ENCODE measurements at regions not wholly inside any gene's neighbourhood (a gene's known extent, or its start where the extent isn't known, plus 50 kb on each side); places are given as distances from the start of the nearest gene placed in this dataset.

DNA sequence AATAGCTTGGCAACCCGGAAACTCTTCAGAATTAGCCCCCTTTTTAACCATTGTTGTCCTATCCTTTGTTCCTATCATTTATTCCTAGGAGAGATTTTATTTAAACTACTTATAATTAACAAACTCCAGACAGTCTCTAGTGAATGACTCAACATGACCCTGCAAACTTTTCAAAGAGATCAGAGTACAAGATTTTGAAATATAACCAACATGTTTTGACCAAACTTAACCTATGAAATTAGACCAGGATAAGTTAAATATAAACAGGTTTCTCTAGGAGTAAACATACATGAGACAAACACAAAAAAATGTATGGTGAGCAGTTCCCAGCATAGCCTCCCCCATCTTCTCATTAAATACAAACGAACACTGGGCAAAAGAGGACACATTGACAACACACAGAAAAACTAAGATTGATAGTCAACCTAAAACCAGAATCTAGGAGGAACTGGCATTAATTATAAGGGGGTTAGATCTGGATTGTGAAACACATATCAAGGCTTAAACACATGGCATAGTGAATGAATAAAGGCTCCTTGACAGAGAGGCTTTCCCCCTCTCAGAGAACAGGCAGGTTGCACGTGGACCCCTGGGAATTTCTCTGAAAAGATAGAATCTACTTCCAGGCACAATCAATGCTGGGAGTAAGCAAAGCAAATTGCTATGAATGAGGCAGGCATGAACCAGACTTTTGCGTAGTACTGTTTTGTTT, 284.1 kb downstream of the IRS1 start:
- DNase-seq, result no peak

GRCh38 chr2:226514895-226515294, 284.7 kb downstream of the IRS1 start:
- DNase-seq, result no peak

DNA sequence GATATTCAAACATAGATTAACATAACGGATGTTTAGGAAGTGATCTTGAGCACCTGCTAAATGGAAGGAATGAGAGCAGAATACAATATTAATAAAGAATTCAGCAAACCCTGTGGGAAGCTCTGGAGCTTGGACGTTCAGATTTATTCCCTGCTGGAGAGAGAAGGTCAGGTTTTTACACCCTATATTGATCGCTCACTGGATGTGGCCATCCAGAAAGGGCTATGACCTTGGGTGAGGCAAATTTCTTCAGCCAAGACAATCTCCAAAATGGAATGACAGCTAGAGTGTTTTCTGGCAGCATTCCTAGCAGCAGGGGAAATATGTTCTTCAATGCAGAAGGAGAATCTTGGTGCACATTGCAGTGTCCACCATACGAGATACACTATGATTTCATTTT, 288.3 kb downstream of the IRS1 start:
- no peak for DNase-seq

DNA sequence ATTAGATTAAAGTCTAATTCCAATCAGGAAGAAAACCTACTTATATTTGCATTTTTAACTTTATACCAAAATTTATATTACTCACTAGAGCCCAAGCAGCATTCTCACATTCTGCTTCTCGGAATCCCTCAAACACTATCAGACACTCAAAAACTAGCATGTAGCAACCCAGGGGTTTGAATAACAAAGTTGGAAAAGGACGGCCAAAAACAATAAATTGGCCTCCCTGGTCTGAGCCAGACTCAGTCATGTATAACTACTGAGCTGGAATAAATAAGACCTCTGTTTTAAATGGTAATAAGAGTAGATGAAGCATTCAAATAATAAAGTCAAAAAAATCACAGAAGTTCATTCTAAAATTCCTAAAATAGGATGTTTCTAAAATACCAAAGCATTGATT, 290.9 kb downstream of the IRS1 start:
- no peak for DNase-seq

- DNase-seq, result no peak
Measured at GRCh38 chr2:226508005-226508404, 291.6 kb downstream of the IRS1 start.

DNA sequence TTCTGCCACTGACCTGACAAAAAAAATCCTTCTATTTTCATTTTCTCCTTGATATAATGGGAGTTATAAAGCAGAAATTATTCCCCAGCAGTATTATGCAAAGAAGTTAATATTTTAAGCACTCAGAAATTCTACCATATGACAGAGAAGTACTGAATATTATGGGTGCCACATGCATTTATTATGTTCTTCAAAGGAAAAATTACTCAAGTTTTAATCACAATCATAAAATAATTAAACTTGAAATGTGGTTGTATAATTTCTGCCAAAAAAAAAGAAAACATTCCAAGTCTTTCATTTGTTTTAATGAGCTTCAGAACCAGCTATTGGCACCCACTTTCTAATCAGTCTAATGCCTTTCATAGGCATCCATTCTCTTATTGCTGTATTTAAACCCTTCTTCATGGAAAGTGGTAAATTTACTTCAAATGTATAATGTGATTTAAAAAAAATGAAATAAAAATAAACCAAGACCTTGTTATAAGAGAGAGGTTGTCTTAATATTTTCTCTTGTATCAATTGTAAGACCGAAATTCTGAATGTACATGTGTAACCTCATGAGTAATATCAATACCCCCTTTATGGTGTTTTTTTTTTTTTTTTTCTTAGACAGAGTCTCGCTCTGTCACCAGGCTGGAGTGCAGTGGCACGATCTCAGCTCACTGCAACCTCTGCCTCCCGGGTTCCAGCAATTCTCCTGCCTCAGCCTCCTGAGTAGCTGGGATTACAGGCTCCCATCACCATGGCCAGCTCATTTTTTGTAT, 302.3 kb downstream of the IRS1 start:
- DNase-seq, result no peak

DNA sequence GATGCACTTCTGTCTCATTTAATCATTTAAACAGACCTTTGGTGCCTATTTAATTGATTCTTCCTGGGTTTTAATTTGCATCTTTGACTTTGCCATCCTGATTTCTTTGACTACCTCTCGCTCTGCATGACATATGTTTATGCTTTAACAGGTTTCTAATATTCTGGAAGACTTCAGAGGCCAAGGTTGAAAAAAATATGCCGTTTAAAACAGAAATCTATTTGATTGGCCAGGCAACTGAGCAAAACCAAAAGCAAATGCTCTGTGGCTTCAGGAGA, 303.4 kb downstream of the IRS1 start:
- DNase-seq, result no peak

DNA sequence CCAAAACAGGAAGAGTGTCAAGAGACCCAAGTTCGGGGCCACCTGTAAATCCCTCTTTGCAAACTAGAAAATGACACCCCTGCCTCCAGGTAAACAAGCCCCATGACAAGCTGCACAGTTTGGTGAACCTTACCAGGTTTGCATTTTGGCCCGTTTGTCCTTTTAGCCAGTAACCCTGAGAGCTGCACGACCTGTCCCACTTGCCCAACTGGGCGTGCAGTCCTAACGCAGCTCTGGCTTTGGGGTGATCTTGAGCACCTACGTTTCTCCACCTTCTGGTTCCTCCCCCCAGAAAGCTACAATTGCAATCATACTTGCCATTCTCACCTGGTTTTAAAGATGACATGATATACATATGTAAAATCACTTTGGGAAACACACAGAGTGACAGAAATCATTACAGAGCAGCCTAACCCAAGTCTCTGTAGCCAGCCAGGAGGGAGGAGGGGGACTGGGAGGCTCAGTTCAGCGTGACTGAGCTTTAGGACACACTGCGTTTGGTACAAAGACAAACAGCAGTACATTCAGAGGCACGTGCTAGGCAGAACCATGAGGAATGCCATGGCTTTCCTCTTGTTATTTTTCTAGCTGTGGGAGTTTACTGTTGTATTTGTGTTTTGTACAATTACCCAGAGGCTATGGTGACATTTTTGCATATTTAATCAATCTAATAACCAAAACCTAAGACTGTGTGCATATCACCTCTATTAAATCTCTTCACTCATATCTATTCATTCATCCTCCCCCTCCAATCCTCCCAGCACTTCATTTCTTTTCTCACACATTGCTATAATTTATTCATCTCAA, 304.0 kb downstream of the IRS1 start:
- DNase-seq, result no peak

DNA sequence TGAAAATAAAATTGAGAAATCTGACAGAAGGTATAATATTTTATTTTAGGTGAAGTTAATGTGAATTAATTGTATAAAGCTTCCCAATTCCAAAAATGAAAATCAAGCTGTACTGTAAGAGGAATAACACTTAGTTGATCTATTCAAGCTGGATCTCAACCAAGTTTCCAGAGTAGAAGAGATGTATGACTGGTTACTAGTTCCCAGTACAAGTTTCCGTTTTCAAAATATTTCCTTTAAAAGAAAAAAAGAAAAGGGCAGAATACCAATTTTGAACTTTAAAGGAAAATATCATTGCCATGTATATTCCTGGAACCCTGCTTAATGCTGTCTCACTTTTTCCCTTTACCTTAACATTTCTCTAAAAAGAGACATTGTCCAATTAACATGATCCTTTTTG, 308.5 kb downstream of the IRS1 start:
- no peak for DNase-seq

DNA sequence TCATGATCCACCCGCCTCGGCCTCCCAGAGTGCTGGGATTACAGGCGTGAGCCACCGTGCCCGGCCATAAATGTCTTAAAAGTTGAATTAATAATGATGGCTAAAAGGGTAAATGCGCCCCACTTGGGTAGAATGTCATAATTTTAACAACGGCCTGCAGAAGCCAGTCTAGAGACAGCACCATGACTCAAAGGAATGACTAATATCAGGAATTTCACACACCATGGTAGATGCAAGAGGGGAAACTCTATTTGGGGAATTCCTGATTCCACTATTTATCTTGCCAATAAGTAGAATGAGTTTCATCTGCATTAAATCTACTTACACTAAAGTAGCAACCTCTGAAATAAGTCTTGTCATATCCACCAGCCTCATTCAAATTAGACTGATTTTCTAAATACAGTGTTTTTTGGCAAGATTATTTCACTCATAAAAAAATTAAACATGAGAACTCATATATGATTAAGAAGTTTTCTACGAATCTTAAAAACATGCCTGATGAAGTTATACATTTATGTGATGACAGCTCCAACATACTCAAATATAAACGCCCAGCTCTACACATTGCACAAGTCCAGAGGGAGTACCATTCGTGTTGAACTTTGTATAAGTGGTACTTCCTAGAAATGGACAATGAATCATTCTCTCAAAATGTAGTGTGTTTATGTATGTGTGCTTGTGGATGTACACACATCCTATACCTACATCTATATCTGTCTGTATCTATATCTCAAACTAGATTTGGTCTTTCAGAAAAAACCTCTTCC, 309.7 kb downstream of the IRS1 start:
- DNase-seq, result no peak

- DNase-seq, result no peak
Measured at GRCh38 chr2:226488034-226488433, 311.6 kb downstream of the IRS1 start.

GRCh38 chr2:226487573-226487972, 312.0 kb downstream of the IRS1 start:
- no peak for DNase-seq

DNA sequence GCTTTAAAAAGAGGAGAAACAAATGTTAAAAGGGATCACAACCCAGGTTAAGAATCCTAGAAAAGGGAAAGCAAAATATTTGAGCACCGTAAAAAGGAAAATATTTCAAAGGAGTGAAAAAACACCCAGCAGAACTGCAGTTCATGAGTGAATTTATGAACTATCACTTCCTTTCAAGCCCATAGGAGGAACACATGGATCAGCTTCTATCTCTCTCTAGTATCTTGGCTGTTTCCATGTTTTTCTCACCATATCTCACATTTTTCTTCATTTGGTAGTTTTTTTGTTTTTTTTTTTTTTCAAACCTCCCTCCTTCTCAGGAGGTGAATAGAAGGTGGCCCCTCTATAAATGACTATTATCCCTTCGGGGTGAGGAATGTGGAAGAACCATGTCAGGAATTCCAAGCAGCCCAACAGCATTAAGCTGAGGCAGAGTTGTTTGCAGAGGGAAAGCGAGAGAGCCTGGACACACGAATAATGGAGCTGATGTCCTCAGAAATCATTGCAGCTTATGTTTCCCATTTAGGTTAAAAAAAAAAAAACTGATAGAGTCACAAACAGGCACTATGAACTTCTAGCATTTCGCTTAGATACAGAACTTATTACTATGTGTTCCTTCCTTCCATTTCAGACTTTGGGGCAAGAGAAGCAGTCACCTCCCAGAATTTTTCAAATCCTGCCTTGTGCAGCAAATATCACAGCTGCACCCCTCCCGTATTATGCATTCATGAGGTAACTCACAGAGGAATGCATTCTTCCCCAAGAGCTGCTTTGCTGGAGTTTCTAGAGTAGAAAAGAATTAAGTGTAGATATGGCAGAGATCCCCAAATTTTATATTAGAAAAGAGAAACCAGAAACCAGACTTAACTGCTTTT, 315.6 kb downstream of the IRS1 start:
- DNase-seq, result no peak

DNA sequence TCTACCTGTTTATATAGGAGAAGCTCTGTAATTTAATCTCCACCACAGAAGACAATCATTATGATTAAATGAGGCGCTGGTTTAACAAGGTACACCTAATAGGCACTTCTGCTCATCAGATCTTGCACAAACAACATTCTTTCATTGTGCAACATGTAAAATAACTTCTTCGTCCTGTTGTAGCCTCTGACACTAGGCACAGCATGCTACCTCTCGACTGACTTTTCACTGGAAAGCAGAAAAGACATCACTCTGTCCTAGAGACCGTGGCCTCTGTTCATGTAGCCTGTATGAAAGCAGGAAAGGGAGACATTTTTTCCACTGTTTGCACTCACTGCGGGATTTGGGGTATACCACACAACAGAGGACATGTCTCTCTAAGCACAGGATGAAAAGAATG, 316.5 kb downstream of the IRS1 start:
- DNase-seq, result no peak

DNA sequence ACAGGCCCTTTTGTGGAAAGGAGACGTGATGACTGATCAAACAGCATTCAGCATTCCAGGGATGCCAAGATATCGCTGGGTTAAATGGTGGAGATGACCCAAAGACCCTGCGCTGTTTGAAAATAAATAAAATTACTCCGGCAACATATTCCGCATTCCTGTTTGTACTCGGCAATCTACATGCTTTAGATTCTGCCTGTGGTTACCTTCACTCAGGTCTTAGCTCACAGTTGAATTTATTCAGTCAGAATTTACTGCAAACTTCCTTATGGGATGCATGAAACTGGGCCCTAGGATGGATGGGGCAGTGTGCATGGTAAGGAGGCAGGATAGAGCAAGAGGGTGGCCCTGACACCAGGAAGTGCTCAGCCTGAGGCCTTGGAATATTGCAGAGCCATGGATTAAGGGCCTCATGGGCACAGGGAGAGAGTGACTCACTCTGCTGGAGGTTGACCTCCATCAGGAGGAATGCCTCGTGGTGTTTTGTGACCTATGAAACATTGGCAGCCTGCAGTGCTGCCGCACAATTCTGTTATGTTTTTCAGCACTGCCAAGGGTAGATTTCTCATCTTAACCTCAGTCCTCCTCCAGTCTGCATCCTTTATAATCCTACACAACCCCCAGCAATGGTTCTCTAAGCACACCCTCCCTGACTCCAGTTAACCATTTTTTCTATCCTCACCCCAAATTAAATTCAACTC, 321.4 kb downstream of the IRS1 start:
- DNase-seq, result no peak

DNA sequence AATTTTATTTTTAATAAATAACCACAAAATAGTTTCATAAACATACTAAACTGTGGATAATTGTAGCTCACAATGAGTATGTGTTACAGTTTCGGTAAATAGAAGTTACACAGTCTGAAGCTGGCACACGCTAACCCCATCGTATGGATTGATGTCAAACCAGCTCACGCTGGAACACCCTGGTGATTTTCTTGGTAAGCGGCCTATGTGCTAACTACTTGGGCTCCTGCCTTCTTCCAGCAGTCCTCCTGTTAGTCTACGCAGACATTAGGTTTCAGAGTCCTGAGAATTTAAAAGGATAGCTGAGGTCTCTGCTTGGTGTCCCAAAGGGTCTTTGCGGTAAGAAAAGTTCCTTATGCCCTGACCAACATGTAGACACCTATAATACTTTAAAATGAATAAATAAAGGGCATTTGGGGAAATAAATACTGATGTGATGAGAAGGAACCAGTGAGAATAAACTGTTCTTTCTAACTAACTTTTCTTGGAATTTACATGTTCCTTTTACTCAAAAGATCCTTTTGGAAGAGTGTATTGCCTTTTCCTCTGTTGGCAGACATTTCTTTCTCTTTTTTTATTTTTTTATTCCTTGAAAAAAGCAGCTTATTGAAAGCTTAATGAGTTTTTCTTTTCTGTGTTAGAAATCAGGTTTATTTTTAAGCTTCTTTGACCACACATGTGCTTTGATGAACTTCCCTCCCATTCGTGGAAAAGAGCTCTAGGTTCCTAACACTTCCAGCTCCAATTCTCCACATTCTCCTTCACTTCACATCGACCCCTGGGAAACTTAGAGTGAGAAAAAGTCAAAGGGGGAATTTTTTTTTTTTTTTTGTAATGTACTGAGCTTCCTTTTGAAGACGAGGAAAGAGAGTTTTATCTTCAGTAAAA, 322.2 kb downstream of the IRS1 start:
- DNase-seq, result no peak

DNA sequence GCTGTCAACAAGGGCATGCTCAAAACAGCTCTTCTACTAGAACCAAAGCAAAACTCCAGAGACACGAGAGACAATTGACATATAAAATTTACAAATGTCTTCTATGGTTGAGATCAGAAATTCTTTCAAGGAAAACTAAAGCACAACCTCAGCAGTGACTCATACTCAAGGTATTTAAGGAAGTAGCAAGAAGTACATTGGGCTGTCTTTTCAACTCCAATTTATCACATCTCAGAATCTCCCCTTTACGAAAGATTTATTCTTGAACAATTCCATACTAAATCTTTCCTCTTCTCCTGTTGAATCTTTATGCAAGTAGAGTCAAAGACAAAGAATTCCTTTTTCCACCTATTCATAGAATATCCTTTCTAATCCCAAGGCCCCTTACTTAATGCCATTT, 324.0 kb downstream of the IRS1 start:
- no peak for DNase-seq

GRCh38 chr2:226474131-226474530, 325.5 kb downstream of the IRS1 start:
- DNase-seq, result no peak

- DNase-seq, result no peak
Measured at GRCh38 chr2:226471987-226472470, 327.6 kb downstream of the IRS1 start.

DNA sequence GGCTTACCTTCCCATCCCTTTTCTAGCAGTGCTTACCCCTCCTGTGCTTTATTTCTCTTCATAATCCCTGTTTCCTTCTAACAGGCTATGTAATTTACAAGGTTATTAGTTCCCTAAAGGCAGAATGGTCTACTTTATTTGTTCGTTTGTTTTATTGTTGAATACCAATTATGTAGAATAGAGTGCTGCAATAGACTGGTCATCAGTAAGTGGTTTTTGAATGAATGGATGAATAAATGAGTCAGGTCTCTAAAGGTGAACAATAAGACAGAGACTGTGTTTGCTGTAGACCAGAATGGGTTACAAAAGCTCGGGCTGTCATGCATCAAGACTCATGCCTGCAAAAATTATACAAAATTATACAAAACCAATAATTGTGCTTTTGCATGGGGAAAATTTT, 332.0 kb downstream of the IRS1 start:
- DNase-seq, result no peak
